GM21526 (cell line): ENCODE measurements at regions not wholly inside any gene's neighbourhood (a gene's known extent, or its start where the extent isn't known, plus 50 kb on each side); places are given as distances from the start of the nearest gene placed in this dataset.

Experiments
- ATAC-seq: cut with Tn5 transposase; IDR thresholded peaks from one replicate; pipeline ENCODE4 v1.9.1; 2021; ENCODE audit warnings: moderate library complexity; ENCODE audit not compliant: unreplicated experiment, low FRiP score

DNA sequence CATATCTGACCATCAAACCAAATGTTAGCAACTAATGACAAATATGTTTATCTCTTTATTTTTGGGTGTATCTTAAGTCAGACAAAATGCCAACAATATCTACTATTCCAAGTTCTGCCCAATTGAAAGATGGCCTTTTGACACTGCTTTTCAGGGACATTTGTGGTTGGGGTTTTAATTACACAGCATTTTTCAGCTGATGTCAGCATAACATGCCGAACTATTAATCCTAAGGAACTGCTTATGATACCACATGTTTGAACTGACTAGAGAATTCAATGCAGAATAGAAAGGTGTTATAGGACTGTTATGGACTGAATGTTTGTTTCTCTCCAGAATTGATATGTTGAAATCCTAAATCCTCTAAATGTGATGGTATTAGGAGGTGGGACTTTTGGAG is 445.1 kb downstream of the TMA16 start:
- ATAC-seq = no peak

DNA sequence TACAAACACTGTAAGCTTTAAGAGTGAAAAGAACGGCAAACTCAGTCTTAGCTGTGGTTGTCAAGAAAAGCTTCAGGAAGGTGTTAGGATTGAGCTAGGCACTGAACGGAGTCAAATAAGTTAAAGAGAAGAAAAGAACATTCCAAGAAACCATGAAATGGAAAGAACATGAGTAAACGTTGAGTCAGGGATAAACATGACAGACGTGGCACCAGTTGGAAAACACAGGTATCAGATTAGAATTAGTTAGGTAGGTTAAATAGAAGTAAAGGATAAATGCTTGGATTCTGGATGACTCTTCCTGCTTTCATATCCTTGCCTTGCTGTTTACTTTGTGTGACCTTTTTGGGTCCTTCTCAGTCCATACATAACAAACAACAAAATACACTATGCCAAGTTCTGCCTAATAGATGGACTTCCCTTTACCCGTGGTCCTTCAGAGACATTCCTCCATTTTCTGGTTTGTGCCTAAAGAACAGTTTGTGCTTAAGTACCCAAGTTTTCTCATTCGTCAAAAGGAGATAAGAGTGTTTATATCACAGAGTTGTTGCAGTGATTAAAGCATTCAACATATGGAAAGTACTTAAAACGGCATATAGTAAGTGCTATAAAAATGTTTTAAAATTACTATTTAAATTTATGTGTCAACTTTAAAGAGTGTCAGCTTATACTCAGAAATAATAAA is 446.9 kb downstream of the TMA16 start:
- ATAC-seq = no peak

DNA sequence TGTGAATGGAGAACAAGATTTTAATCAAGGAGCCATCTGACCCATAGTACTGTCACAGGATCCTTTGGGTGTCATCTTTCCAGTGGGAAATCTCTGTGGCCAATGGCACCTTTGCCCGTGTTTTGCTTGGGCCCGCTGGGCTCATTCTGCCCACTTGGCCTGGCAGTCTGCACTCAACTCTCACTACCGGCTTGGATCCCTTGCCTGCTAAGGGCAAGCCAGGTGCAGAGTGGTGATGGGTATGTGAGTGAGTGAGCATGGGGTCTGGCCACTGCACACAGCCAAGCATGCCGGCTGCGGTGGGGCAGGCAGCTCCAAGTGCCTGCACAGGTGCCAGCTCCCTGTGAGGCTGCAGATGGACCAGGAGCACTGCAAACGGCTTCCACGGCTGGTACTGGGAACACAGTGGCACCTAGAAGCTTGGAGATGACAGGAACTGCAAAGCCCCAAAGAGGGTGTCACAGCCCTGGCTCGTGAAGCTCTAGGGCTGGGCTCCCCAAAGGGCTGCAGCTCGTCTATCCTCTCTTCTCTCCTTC is 454.5 kb downstream of the TMA16 start:
- no peak for ATAC-seq

DNA sequence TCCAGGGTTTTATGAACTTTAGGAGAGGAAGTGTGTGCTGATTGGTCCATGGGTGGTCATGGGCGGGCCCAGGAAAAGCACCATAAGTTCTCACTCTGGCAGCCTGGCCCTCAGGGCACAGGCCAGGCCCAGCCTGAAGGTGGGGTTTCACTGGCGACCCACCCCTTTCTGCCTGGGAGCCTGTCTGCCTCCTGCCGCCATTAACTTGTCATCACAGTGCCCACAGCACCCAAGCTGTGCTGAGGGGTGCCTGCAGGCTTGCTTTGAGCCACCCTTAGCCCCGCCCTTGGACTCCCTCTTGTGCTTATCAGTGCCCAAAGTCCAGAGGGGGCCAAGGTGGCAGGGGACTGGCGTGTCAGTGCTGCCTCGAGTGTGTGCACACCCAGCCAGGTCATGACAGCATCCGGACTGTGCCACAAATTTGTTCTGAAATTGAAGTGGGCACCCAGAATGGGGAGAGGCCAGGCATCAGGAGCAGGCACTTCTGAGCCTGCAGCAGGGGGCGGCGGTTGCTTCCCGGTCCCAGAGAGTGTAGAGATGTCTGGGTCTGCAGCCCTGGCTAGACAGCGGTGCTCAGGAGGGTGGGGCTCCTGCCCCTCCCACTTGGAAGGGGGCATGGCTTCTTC is 455.6 kb downstream of the TMA16 start:
- no peak for ATAC-seq

DNA sequence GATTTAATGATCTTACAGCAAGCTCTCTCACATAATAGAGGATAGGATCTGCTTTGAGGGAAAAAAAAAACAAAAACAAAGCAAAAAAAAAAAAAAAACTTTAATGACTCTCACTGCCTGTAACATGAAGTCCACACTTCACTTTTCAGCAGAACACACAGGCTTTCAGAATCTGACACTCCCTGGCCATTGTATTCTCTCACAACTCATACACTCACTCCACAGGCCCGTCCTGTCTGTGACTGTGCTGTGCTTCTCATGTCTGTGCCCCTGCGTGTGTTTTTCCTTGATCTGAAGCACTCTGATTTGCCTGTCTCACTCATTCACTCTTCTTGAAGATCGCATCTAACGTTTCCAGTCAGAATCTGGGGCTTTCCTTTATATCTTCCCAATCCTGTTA is 460.8 kb downstream of the TMA16 start:
- no peak for ATAC-seq

DNA sequence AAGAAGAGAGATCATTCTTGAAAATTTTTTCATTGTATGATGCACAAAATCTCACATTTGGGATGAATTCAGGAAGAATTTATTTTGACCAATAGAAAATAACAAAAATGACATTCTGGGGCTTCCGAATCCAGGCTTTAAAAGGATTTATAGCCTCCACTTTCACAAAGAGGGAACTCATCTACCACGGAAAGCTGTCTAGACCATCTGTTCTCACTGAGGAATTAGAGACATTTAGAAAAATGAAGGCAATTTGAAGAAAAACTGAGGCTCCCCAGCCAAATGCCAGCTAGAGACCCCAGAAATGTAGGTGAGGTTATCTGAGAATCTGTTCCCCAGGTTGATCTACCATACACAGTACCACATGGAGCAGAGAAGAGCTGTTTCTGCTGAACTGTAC is 464.3 kb downstream of the TMA16 start:
- ATAC-seq = no peak

DNA sequence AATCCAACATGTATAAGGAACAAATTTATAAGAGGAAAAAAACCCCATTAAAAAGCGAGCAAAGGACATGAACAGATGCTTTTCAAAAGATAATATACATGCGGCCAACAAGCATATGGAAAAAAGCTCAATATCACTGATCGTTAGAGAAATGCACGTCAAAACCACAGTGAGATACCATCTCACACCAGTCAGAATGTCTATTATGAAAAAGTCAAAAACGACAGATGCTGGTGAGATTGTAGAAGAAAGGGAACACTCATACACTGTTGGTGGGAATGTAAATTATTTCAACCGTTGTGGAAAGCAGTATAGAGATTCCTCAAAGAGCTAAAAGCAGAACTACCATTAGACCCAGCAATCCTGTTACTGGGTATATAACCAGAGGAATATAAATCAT is 465.4 kb downstream of the TMA16 start:
- ATAC-seq = no peak

DNA sequence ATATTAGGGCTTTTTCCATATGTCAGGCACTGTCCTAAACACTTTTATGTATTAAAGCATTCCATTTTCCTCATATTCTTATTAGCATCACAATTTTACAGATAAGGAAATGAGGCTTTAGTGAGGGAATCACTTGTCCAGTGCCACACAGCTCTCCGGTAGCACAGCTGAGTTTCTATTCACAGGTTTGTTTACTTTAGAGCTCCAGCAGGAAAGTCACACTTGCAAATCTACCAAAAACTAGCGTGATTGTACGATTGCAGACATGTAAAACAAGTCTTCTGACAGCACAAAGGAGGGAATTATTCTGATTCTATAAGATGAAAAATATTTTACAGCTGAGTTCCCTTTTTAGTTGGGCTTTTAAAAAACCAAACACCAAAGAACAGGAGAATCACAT is 472.1 kb downstream of the TMA16 start:
- no peak for ATAC-seq

DNA sequence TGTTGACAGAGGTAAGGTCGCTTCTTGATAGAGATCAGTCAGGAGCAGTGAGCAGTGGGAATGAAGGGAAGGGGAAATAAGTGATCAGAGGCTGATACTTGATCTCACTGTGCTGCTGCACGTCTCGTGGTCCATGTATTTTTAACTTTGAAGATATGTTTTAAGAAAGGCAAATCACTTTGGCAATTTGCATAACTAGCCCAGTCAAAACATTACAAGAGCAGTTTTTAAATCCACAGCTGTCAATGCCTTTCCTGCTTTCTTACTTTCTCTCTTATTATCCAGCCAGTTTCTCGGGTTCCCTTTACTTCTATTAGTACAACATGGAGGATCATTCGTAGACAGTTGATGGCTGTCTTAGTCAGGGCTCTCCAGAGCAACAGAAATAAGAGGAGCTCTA is 472.8 kb downstream of the TMA16 start:
- peak; percentile 50 for ATAC-seq

DNA sequence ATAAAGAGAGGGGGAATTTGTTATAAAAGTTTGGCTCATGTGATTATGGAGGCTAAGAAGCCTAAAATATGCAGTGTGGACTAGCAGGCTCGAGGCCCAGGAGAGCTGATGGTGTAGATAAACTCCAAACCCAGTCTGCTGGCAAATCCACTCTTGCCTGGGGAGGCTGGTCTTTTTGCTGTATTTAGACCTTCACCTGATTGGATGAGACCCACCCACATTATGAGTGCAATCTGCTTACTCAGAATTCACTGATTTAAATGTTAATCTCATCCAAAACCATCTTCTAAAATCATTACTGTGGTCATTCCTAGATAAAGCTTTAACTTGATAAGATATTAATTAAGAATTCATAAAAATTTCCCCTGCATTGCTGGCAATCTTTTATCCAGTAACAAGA is 473.2 kb downstream of the TMA16 start:
- no peak for ATAC-seq

DNA sequence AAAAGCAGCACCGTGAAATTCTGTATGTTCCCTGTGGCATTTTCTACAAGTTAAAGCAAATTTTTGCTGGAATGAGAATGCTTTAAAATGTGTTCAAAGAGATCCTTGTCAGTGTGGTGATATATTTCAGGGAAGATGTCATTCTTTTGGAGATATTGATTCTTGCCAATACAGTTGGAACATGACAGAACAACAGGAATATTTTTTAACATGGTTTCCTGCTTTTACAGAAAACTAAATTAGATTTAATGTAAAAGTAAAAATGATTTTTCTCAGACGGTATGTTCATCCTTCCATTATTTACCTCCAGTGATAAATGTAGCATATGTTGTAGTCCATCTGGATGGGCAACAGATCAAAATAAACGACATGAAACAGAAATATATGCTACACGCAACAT is 474.8 kb downstream of the TMA16 start:
- ATAC-seq = no peak

DNA sequence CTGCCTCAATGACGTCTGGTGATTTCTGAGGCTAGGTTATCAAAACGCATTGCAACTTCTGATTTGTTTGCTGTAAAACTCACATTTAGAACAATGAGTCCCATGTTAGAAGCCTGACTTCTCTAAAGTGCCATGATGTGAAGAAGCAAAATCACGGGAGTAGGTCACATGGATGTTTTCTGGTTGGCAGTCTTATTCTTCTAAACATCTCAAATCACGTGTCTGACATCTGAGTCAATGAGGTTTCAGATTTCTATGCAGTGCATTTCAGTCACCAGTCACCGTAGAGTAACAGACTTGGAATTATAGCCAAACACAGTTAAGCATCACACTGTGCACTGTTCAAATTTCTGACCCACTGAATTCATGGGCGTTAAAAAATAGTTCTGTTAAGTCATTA is 482.1 kb downstream of the TMA16 start:
- ATAC-seq = no peak

DNA sequence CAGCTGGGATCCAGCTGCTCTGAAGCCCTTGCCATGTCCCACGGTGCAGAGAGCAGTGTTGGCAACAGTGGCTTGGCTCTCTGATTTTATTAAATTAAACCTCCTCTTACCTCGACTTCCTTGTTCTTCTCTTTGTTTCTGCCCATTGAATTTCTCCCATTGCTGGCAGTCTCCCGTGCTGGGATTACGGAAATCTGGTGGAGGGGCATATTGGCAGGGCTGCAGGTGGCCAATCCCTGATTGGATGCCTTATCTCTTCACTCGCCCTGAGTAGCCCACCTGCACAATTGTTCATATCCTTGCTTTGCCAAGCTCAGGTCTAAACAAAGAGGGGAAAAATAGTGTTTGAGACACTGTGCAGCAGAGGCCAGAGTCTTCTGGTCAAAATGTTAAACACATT is 493.9 kb downstream of the TMA16 start:
- no peak for ATAC-seq

DNA sequence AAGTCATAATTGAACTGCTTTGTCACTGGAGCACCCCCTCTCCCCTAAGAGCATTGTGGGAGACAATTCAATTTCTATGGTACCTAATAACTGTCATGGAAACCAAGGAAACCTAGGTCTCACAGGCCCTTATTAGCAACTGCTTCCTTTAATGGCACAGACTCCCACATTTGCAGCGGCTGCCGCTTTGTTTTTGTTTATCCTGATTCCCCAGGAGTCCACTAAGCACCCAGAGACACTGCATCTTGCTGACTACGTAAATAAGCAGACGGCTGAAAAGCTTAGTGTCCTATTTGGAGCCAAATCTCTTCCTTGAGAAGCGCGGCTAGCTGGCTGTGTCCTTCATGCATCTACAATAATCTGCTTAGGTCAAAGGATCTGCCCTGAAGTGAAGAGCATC is 494.4 kb downstream of the TMA16 start:
- no peak for ATAC-seq

DNA sequence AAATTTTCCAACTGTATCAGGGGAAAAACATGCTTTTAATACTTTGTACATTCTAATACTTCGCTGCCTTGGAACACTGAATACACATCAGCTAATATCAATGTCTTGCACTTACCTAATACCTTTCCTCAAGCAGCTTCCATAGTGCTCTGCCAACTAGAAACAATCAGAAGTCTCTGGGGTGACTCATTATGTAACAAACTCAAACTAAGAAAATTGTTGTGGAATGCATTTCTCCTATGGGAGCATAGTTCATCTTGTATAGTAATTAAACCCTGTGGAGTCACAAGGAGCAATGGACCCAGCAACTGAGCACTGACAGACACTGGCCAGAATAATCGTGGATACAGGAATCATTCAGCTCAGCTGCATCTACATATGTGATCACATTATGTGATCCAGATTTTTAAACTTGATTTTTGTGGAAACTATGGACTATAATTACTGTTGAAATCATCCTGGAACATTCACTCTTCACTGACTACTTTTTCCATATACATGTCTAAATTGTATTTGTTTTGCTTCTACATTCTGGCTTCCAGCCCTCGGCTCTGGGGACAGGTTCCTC is 496.9 kb downstream of the TMA16 start:
- ATAC-seq = no peak

DNA sequence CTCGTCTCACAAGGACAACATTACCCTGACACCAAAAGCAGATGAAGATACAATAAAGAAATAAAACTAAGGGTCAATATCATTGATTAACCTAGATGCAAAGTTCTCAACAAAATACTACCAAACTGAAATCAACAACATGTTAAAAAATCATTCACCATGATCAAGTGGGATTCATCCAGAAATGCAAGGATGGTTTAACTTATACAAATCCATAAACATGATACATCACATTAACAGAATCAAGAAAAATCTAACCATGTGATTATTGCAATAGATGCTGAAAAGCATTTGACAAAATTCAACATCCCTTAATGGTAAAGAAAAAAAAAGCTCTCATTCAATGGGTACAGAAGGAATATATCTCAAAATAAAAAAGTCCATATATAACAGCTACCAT is 514.9 kb downstream of the TMA16 start:
- ATAC-seq = no peak

DNA sequence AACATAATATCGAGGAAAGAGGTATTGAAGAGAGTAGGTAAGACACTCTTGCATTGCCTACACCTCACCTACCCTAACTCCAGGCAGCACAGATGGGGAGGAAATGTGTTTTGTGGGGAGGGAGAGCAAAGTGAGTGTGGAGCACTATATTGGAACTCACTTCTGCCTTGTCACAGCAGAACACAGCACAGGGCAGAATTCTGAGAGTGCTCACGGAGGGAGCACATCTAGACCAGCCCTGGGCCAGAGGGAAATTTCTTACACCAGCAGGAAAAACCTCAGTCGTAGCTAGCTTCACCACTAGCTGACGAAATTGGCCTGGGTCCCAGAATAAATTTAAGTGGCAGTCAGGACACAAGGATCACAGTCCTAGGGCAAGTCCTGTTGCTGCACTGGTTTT is 517.3 kb downstream of the TMA16 start:
- no peak for ATAC-seq

DNA sequence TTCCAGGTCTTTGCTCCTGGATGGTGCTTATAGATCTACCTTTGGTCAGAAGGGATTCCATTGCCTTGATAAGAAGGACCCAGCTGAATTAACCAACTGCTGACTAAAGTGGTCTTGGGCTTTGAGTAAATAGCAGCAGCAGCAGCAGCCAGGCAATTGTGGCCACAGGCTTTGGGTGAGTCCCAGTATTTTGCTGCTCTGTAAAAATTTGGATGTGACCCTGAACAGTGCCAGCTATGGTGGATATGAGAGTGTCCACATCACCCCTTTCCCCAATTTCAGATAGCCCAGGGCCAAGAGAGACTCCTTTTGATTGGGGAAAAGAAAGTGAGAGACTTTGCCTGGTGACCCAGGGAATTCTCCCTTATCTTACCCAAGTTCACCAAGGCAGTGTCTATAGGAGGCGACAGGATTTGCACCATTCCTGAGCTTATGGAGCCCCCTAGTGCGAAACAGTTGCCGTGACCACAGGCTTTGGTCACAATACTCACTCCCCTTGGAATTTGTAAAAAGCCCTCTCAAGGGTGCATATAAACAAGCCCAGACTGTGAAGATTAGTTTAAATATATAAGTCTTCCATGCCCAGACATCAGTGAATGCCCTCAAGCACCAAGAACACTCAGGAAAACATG is 518.0 kb downstream of the TMA16 start:
- peak; percentile 65 for ATAC-seq

DNA sequence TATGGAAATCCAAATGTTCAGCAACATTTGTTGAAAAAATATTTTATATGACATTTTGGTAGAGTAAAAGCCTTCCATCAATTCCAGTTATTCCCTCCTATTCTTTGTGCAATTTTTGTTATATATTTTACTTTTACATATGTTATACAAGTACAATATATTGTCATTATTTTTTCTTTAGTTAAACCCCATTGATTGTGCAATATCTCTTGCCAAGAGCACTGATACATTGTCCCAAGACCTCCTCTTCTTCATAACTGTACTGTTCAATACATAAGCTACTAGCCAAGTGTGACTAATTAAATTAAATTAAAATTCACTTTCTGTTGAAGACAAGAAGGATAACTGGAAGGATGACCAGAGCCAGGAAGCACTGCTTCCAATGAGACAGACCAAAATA is 527.5 kb downstream of the TMA16 start:
- ATAC-seq = no peak

DNA sequence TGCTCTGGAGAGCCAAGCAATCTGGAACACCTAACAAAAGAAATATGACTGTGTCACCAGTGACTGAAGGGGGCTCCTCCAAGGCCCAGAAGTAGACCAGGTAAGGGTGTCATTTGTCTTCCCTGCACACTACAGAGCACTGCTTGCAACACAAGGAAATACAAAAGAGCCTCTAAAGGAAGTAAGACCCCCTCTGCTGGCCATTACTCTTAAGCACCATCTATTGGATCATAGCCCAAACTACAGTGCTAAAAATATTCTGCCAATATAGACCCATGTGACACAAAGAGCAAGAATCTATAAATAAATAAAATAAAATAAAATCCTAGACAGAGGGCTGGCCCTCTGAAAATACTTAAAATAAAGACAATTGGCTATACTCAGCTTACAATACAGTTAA is 528.7 kb downstream of the TMA16 start:
- ATAC-seq = peak; percentile 73

DNA sequence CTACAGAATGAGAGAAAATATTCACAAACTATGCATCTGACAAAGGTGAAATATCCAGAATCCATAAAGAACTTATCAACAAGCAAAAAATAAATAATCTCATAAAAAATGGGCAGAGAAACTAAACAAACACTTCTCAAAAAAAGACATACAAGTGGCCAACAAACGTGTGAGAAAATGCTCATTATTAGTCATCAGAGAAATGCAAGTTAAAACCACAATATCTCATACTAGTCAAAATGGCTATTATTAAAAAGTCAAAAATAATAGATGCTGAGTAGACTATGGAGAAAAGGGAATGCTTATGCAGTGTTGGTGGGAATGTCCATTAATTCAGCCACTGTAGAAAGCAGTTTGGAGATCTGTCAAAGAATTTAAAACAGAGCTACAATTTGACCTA is 533.3 kb downstream of the TMA16 start:
- ATAC-seq = peak; percentile 71

DNA sequence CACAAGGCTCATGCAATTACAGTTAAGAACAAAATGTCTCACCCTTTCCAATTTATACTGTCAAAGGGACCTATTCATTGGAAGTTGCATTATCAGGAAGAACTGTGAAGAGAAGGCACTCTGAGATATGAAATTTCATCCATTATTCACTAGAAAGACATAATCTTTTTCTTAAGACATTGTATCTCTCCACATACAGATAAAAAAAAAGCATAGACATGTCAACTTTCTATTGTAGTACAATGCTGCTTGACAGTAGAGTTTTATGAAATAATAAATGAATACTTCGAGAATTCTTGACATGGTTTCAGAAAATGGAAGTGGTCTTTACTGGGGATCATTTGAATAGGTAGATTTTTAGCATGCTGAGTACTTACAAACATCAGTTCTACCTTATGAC is 545.0 kb downstream of the TMA16 start:
- no peak for ATAC-seq
